Endothelial cell of umbilical vein (primary cell): ENCODE measurements at regions not wholly inside any gene's neighbourhood (a gene's known extent, or its start where the extent isn't known, plus 50 kb on each side); places are given as distances from the start of the nearest gene placed in this dataset.

Experiments used
- POLR2A ChIP-seq: IDR thresholded peaks from 2 replicates; pipeline ENCODE4 v1.6.1; 2012; ENCODE audit warnings: low read depth, mild to moderate bottlenecking, control low read depth, low read length
- TF ChIP-seq, protein P1 (sequence below), 2 donors: IDR thresholded peaks; 1 replicate in 1 of 2; 2 replicates in 1 of 2; pipeline ENCODE4 v1.5.1; 2011; ENCODE audit warnings: low read length in 2 of 2, mild to moderate bottlenecking in 2 of 2, moderate library complexity in 2 of 2, control low read depth in 1 of 2, inconsistent platforms in 1 of 2, low read depth in 1 of 2; ENCODE audit not compliant: insufficient read depth in 1 of 2; ENCODE audit errors: extremely low read depth in 1 of 2

DNA sequence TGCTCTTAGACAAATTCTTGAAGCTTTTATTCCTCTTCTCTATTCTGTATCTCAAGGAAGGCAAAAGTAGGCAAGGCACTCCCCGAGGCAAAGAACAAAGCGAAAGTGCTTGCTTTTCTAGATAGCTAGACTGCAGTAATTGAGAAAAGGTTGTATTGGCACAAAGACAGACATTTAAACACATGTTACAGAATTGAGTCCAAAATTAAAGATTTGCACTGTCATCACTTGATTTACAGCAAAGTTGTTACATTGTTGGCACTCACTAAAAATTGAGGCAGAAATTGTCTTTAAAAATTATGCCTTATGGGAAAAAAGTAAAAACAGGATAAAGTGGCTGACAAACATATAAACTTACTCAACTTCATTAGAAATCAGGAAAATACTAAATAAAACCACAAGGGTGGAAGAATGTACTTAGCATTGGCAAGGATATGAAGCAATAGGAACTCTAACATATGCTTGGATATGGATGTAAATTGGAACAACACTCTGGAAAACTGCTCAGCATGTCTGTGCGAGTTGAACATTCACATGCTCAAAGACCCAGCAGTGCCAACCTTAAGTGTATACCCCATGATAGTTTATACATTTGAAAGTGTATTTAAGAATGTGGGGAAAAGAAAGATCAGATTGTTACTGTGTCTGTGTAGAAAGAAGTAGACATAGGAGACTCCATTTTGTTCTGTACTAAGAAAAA, 491.3 kb downstream of the GLRX3 start:
- TF ChIP-seq, protein P1, sequence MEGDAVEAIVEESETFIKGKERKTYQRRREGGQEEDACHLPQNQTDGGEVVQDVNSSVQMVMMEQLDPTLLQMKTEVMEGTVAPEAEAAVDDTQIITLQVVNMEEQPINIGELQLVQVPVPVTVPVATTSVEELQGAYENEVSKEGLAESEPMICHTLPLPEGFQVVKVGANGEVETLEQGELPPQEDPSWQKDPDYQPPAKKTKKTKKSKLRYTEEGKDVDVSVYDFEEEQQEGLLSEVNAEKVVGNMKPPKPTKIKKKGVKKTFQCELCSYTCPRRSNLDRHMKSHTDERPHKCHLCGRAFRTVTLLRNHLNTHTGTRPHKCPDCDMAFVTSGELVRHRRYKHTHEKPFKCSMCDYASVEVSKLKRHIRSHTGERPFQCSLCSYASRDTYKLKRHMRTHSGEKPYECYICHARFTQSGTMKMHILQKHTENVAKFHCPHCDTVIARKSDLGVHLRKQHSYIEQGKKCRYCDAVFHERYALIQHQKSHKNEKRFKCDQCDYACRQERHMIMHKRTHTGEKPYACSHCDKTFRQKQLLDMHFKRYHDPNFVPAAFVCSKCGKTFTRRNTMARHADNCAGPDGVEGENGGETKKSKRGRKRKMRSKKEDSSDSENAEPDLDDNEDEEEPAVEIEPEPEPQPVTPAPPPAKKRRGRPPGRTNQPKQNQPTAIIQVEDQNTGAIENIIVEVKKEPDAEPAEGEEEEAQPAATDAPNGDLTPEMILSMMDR (IDR thresholded peaks at IDR 0.05; ENCODE audit: extremely low read depth in 1 of 2, insufficient read depth in 1 of 2, low read depth in 1 of 2, low read length in 2 of 2), result no peak
- no peak for TF ChIP-seq POLR2A
